Astrocyte (in vitro differentiated cells and primary cell): ENCODE measurements at regions not wholly inside any gene's neighbourhood (a gene's known extent, or its start where the extent isn't known, plus 50 kb on each side); places are given as distances from the start of the nearest gene placed in this dataset.

Experiments
- DNase-seq: peaks from one replicate; pipeline ENCODE4 v3.0.0-alpha.2; 2010; ENCODE audit warnings: low read depth
- FAIRE-seq: peaks from 2 replicates; lab custom pipeline; 2011; peaks lifted over from hg19 to GRCh38; lab: Jason Lieb, UNC
- H2AFZ ChIP-seq: 2 replicates; pipeline ENCODE4 v1.6.0; 2012; ENCODE audit warnings: low read depth, low read length, inconsistent platforms
- H3K27ac ChIP-seq: 2 replicates; pipeline ENCODE4 v1.5.1; 2011; ENCODE audit warnings: low read depth, low read length, inconsistent platforms
- H3K27me3 ChIP-seq: 2 replicates; pipeline ENCODE4 v1.6.0; 2011; ENCODE audit warnings: low read length, inconsistent platforms; ENCODE audit not compliant: insufficient read depth
- H3K36me3 ChIP-seq: 2 replicates; pipeline ENCODE4 v1.5.1; 2011; ENCODE audit warnings: low read length, inconsistent platforms; ENCODE audit not compliant: insufficient read depth
- H3K4me1 ChIP-seq: 2 replicates; pipeline ENCODE4 v1.5.1; 2011; ENCODE audit warnings: low read length, inconsistent platforms; ENCODE audit not compliant: insufficient read depth
- H3K4me2 ChIP-seq: 2 replicates; pipeline ENCODE4 v1.6.0; 2012; ENCODE audit warnings: low read length, inconsistent platforms
- H3K4me3 ChIP-seq: 2 replicates; pipeline ENCODE4 v1.5.1; 2011; ENCODE audit warnings: low read depth, mild to moderate bottlenecking, low read length, inconsistent platforms; ENCODE audit not compliant: insufficient read depth
- H3K79me2 ChIP-seq: 2 replicates; pipeline ENCODE4 v1.6.0; 2012; ENCODE audit warnings: mild to moderate bottlenecking, low read length, inconsistent platforms; ENCODE audit not compliant: insufficient read depth
- H3K9ac ChIP-seq: 2 replicates; pipeline ENCODE4 v1.6.0; 2012; ENCODE audit warnings: mild to moderate bottlenecking, low read length, inconsistent platforms
- H3K9me3 ChIP-seq: 2 replicates; pipeline ENCODE4 v1.5.1; 2012; ENCODE audit warnings: low read depth, mild to moderate bottlenecking, low read length, inconsistent platforms; ENCODE audit not compliant: insufficient read depth
- H4K20me1 ChIP-seq: 2 replicates; pipeline ENCODE4 v1.6.0; 2012; ENCODE audit warnings: low read length, inconsistent platforms; ENCODE audit not compliant: insufficient read depth
- H3K27ac Mint-ChIP-seq: one replicate; pipeline ENCODE4 v1.8.0; 2021; ENCODE audit warnings: mild to moderate bottlenecking, mixed read lengths; ENCODE audit not compliant: unreplicated experiment
- H3K27me3 Mint-ChIP-seq: one replicate; pipeline ENCODE4 v1.8.0; 2021; ENCODE audit warnings: low read depth, mixed read lengths; ENCODE audit not compliant: unreplicated experiment
- H3K36me3 Mint-ChIP-seq: one replicate; pipeline ENCODE4 v1.8.0; 2021; ENCODE audit warnings: low read depth, mixed read lengths; ENCODE audit not compliant: unreplicated experiment
- H3K4me1 Mint-ChIP-seq: one replicate; pipeline ENCODE4 v1.8.0; 2021; ENCODE audit warnings: low read depth, mixed read lengths; ENCODE audit not compliant: unreplicated experiment
- H3K4me3 Mint-ChIP-seq: one replicate; pipeline ENCODE4 v1.8.0; 2021; ENCODE audit warnings: mild to moderate bottlenecking, moderate library complexity, mixed read lengths; ENCODE audit not compliant: unreplicated experiment
- H3K9me3 Mint-ChIP-seq: one replicate; pipeline ENCODE4 v1.8.0; 2021; ENCODE audit warnings: mild to moderate bottlenecking, mixed read lengths; ENCODE audit not compliant: unreplicated experiment
- EZH2 ChIP-seq: IDR thresholded peaks from 2 replicates; pipeline ENCODE4 v1.6.1; 2012; ENCODE audit warnings: mild to moderate bottlenecking, low read length, inconsistent platforms; ENCODE audit not compliant: insufficient read depth
- TF ChIP-seq, protein P1 (sequence below): IDR thresholded peaks from 2 replicates; pipeline ENCODE4 v1.5.1; 2011; ENCODE audit warnings: low read depth, mild to moderate bottlenecking, inconsistent platforms, low read length, moderate library complexity; ENCODE audit not compliant: insufficient read depth

DNA sequence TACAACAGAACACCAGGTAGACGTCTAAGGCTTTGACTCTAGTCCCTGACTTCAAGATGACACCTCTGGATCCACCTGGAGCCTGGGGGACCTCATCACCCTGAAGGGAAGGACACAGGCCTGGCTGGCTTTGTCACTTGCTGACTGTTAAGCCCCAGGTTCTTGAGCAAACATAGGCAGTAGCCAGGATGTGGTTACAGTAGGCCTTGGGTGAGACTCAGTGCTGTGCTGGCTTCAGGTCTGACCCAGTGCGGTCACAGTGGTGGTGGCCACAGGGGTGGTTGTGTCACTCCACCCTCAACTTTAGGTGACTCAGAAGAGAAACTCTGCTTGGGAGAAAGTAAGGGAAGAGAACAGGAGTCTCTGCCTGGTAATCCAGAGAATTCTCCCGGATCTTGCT is 497.8 kb downstream of the UQCRFS1 start:
- Histone ChIP-seq H3K4me3 (no peak overlapping the region), H2AFZ (no peak overlapping the region), H3K9me3 (no peaks in the 10 kb centered on the region), H3K9ac (no peak overlapping the region), H3K27ac (no peak overlapping the region), H3K27me3 (no peaks in the 10 kb centered on the region), H3K4me1 (no peaks in the 10 kb centered on the region), H3K4me2 (no peak overlapping the region), H4K20me1 (no peaks in the 10 kb centered on the region), H3K79me2 (no peaks in the 10 kb centered on the region), H3K36me3 (no peaks in the 10 kb centered on the region)
- DNase-seq (no peak), FAIRE-seq (no peak)
- no peak overlapping the region for H3K4me3 Mint-ChIP-seq
- no peaks in the 10 kb centered on the region for H3K9me3 Mint-ChIP-seq
- no peaks in the 10 kb centered on the region for H3K4me1 Mint-ChIP-seq
- H3K36me3 Mint-ChIP-seq = no peaks in the 10 kb centered on the region
- no peaks in the 10 kb centered on the region for H3K27me3 Mint-ChIP-seq
- no peak overlapping the region for H3K27ac Mint-ChIP-seq
- TF ChIP-seq, protein P1, sequence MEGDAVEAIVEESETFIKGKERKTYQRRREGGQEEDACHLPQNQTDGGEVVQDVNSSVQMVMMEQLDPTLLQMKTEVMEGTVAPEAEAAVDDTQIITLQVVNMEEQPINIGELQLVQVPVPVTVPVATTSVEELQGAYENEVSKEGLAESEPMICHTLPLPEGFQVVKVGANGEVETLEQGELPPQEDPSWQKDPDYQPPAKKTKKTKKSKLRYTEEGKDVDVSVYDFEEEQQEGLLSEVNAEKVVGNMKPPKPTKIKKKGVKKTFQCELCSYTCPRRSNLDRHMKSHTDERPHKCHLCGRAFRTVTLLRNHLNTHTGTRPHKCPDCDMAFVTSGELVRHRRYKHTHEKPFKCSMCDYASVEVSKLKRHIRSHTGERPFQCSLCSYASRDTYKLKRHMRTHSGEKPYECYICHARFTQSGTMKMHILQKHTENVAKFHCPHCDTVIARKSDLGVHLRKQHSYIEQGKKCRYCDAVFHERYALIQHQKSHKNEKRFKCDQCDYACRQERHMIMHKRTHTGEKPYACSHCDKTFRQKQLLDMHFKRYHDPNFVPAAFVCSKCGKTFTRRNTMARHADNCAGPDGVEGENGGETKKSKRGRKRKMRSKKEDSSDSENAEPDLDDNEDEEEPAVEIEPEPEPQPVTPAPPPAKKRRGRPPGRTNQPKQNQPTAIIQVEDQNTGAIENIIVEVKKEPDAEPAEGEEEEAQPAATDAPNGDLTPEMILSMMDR = no peak
- TF ChIP-seq EZH2 = no peak

DNA sequence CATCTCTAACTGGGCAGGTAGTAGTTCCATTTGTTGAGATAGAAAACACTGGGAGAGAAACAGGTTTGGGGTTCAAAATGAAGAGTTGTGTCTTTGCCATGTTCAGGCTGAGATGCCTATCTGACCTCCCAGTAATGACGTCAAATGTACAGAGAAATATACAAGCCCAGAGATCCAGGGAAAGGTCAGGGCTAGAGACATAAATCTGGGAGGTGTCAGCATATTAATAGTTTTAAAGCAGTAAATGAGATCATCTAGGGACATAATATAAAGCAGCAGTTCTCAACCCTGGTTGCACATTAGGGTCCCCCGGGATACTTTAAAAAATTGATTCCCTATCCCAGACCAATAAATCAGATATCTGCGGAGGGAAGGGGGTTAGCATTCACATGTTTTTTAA is 501.5 kb downstream of the UQCRFS1 start:
- no peaks in the 10 kb centered on the region for H3K27me3 Mint-ChIP-seq

DNA sequence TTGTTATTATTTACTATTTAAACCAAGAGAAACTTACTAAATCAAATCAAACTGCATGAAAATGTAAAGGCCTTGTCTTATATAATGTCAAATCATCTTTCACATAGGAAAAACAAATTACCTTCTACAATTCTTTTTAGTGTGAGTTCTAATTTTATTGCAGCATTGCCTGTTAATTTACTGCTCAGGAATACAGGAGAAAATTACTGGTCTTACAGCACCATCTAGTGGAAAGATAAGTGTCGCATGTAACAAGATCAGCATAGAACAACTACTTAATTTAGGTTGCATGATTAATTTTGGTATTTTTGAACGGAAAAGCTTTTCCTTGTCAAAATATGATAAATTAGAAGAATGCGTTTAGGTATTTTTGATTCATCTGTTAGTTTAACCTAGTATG is 502.7 kb downstream of the UQCRFS1 start:
- H3K27me3 ChIP-seq = no peaks in the 10 kb centered on the region
- H4K20me1 ChIP-seq = no peaks in the 10 kb centered on the region
- peak; percentile 51 for DNase-seq

More for the DNA sequence above, 501.5 kb downstream of the UQCRFS1 start:
- no peak for DNase-seq
- H3K4me1 Mint-ChIP-seq = peaks cover 3% of the 10 kb centered on the region
- no peaks in the 10 kb centered on the region for H3K9me3 ChIP-seq
- no peaks in the 10 kb centered on the region for H4K20me1 ChIP-seq
- H3K4me2 ChIP-seq = no peak overlapping the region
- H3K27me3 ChIP-seq = no peaks in the 10 kb centered on the region
- TF ChIP-seq, protein P1 = no peak
- no peak for TF ChIP-seq EZH2
- no peak overlapping the region for H3K9ac ChIP-seq
- H3K36me3 ChIP-seq = no peaks in the 10 kb centered on the region
- H3K9me3 Mint-ChIP-seq = peaks cover 3% of the 10 kb centered on the region
- no peak overlapping the region for H3K4me3 ChIP-seq
- H3K36me3 Mint-ChIP-seq = no peaks in the 10 kb centered on the region
- H3K4me1 ChIP-seq = no peaks in the 10 kb centered on the region
- H3K27ac Mint-ChIP-seq = no peak overlapping the region
- H2AFZ ChIP-seq = no peak overlapping the region
- H3K79me2 ChIP-seq = no peaks in the 10 kb centered on the region
- no peak overlapping the region for H3K4me3 Mint-ChIP-seq
- H3K27ac ChIP-seq = no peak overlapping the region
- FAIRE-seq = no peak

More for the DNA sequence above, 502.7 kb downstream of the UQCRFS1 start:
- Mint-ChIP-seq H3K9me3 (peaks cover 3% of the 10 kb centered on the region), H3K4me1 (peaks cover 8% of the 10 kb centered on the region), H3K27me3 (no peaks in the 10 kb centered on the region), H3K27ac (no peak overlapping the region), H3K36me3 (no peaks in the 10 kb centered on the region), H3K4me3 (no peak overlapping the region)
- H3K4me3 ChIP-seq = no peak overlapping the region
- no peak overlapping the region for H3K27ac ChIP-seq
- H3K9ac ChIP-seq = no peak overlapping the region
- FAIRE-seq = peak; percentile 82
- no peaks in the 10 kb centered on the region for H3K4me1 ChIP-seq
- no peak overlapping the region for H3K4me2 ChIP-seq
- H3K36me3 ChIP-seq = no peaks in the 10 kb centered on the region
- H3K9me3 ChIP-seq = no peaks in the 10 kb centered on the region
- TF ChIP-seq, protein P1 = peak; percentile 61
- no peak for TF ChIP-seq EZH2
- H2AFZ ChIP-seq = no peak overlapping the region
- H3K79me2 ChIP-seq = no peaks in the 10 kb centered on the region
